ENCODE measurements at regions not wholly inside any gene's neighbourhood (a gene's known extent, or its start where the extent isn't known, plus 50 kb on each side); places are given as distances from the start of the nearest gene placed in this dataset.
"Not testable (repeated sequence)": the region's sequence is repeated elsewhere in the genome, so short reads cannot be mapped to it uniquely, and the experiment has no call there.

DNA sequence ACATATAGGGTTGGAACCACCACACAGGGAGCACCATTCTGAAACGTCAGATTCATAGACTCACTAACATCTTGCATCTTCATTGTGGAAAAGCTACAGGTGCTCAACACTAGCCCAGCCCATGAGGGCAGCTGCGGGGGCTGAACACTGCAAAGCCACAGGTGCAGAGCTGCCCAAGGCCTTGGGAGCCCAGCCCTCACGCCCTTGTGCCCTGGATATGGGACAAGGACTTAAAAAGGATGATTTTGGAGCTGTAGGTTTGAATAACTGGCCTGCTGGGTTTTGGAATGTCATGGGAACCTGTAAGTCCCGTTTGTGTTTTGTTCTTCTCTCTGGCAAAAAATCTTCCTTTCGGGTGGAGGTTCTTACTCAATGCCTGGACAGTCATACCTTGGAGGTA, 834.4 kb downstream of the FOXD4L5 start:
- TF ChIP-seq, protein P1, sequence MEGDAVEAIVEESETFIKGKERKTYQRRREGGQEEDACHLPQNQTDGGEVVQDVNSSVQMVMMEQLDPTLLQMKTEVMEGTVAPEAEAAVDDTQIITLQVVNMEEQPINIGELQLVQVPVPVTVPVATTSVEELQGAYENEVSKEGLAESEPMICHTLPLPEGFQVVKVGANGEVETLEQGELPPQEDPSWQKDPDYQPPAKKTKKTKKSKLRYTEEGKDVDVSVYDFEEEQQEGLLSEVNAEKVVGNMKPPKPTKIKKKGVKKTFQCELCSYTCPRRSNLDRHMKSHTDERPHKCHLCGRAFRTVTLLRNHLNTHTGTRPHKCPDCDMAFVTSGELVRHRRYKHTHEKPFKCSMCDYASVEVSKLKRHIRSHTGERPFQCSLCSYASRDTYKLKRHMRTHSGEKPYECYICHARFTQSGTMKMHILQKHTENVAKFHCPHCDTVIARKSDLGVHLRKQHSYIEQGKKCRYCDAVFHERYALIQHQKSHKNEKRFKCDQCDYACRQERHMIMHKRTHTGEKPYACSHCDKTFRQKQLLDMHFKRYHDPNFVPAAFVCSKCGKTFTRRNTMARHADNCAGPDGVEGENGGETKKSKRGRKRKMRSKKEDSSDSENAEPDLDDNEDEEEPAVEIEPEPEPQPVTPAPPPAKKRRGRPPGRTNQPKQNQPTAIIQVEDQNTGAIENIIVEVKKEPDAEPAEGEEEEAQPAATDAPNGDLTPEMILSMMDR (conservative IDR thresholded peaks at IDR 0.05; ENCODE audit: low read length) = not testable (repeated sequence)
- TF ChIP-seq EZH2phosphoT487 (IDR thresholded peaks at IDR 0.05; ENCODE audit: borderline replicate concordance) = not testable (repeated sequence)
